ENCODE measurements at regions not wholly inside any gene's neighbourhood (a gene's known extent, or its start where the extent isn't known, plus 50 kb on each side); places are given as distances from the start of the nearest gene placed in this dataset.

- Histone ChIP-seq H3K4me2 (ENCODE audit: insufficient read depth, low read length) (no peak overlapping the region), H3K9me1 (replicated peaks; ENCODE audit: control insufficient read depth, extremely low read depth, insufficient read depth, low read length) (no peaks in the 10 kb centered on the region), H2AFZ (ENCODE audit: low read depth, low read length) (no peak overlapping the region), H3K27me3 (ENCODE audit: control insufficient read depth in 2 of 2, insufficient read depth in 2 of 2, low read length in 2 of 2) (no peaks in the 10 kb centered on the region), H3K79me2 (ENCODE audit: control insufficient read depth, insufficient read depth, low read length) (no peaks in the 10 kb centered on the region), H3K27ac (ENCODE audit: insufficient read depth, low read depth, low read length) (no peak overlapping the region), H3K4me1 (ENCODE audit: control insufficient read depth, extremely low read depth, insufficient read depth, low read length) (no peaks in the 10 kb centered on the region), H3K9me3 (replicated peaks; ENCODE audit: control insufficient read depth, insufficient read depth, low read length) (no peaks in the 10 kb centered on the region), H3K36me3 (ENCODE audit: control insufficient read depth in 2 of 2, extremely low read depth in 1 of 2, insufficient read depth in 2 of 2, low read length in 2 of 2) (no peaks in the 10 kb centered on the region), H4K20me1 (replicated peaks; ENCODE audit: control insufficient read depth, extremely low read depth, insufficient read depth, low read length) (no peaks in the 10 kb centered on the region), H3K4me3 (replicated peaks in 1 of 3; ENCODE audit: insufficient read depth in 1 of 3, low read depth in 1 of 3, low read length in 3 of 3) (no peak overlapping the region), H3K9ac (replicated peaks; ENCODE audit: extremely low read depth, insufficient read depth, low read length) (no peak overlapping the region)
- no peak for FAIRE-seq
- ChIA-PET CTCF (interaction anchor here (1.7 kb wide), 1 partner anchor 16 kb away, joined by 4 read pairs; no protein-coding TSS in a partner anchor), POLR2A (no interaction called here)
- intact Hi-C loops (cut with micrococcal nuclease), result no loop called here
- TF ChIP-seq POLR2AphosphoS5 (IDR thresholded peaks at IDR 0.05; ENCODE audit: insufficient read depth, low read depth, low read length) (no peak), JUN (IDR thresholded peaks at IDR 0.05; ENCODE audit: borderline replicate concordance, insufficient read depth, insufficient read length, low read depth) (no peak), EZH2 (IDR thresholded peaks at IDR 0.05; ENCODE audit: borderline replicate concordance, low read depth, low read length, severe bottlenecking) (no peak), FOS (IDR thresholded peaks at IDR 0.05; ENCODE audit: borderline replicate concordance, insufficient read depth, low read length) (no peak), GATA2 (IDR thresholded peaks at IDR 0.05; ENCODE audit: insufficient read depth, insufficient read length, low read depth, low read length) (no peak), POLR2A (IDR thresholded peaks at IDR 0.05; ENCODE audit: low read depth, low read length) (no peak)
- TF ChIP-seq, protein P1, sequence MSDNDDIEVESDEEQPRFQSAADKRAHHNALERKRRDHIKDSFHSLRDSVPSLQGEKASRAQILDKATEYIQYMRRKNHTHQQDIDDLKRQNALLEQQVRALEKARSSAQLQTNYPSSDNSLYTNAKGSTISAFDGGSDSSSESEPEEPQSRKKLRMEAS (IDR thresholded peaks at IDR 0.05; ENCODE audit: insufficient read depth, insufficient read length), result no peak
- TF ChIP-seq, protein P2, sequence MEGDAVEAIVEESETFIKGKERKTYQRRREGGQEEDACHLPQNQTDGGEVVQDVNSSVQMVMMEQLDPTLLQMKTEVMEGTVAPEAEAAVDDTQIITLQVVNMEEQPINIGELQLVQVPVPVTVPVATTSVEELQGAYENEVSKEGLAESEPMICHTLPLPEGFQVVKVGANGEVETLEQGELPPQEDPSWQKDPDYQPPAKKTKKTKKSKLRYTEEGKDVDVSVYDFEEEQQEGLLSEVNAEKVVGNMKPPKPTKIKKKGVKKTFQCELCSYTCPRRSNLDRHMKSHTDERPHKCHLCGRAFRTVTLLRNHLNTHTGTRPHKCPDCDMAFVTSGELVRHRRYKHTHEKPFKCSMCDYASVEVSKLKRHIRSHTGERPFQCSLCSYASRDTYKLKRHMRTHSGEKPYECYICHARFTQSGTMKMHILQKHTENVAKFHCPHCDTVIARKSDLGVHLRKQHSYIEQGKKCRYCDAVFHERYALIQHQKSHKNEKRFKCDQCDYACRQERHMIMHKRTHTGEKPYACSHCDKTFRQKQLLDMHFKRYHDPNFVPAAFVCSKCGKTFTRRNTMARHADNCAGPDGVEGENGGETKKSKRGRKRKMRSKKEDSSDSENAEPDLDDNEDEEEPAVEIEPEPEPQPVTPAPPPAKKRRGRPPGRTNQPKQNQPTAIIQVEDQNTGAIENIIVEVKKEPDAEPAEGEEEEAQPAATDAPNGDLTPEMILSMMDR (IDR thresholded peaks at IDR 0.05; ENCODE audit: extremely low read depth in 1 of 2, insufficient read depth in 1 of 2, low read depth in 1 of 2, low read length in 2 of 2), result no peak
- peak; percentile 79 for DNase-seq (ENCODE audit: low read depth, low spot score)
- dilution Hi-C loops (cut with MboI; ENCODE audit: extremely low pct_ligation_motif_present, low sequenced_read_pairs), result no loop called here
- BruUV-seq (replicated peaks), result no TSS peak
Observed at GRCh38 chr12:90618586-90618985, 336.4 kb downstream of the CCER1 start.
